Natural killer cell treated with Interleukin-12 subunit alpha and Interleukin-12 subunit beta and Interleukin-15 and Interleukin-18, amount 100 ng/mL, for 72 hours (primary cell): ENCODE measurements at regions not wholly inside any gene's neighbourhood (a gene's known extent, or its start where the extent isn't known, plus 50 kb on each side); places are given as distances from the start of the nearest gene placed in this dataset.

Experiments
- ATAC-seq, 2 donors: fragments of 150-1000 bp; cut with Tn5 transposase in 1 of 2; sonication (Bioruptor Pico), chemical (Tn5 transposase) in 1 of 2; 2 replicates each; pipeline ENCODE4 v1.10.0; 2021
- DNase-seq: peaks from one replicate; pipeline ENCODE4 v3.0.0; 2022; ENCODE audit warnings: low spot score
- H3K27ac Mint-ChIP-seq, 2 donors: 1 replicate in 1 of 2; 2 replicates in 1 of 2; pipeline ENCODE4 v1.8.0; 2022; ENCODE audit warnings: mixed read lengths in 2 of 2, mild to moderate bottlenecking in 1 of 2, moderate library complexity in 1 of 2
- H3K27me3 Mint-ChIP-seq, 2 donors: 1 replicate in 1 of 2; 2 replicates in 1 of 2; pipeline ENCODE4 v1.8.0; 2022; ENCODE audit warnings: mixed read lengths in 2 of 2
- H3K36me3 Mint-ChIP-seq: one replicate; pipeline ENCODE4 v1.8.0; 2022; ENCODE audit warnings: mixed read lengths
- H3K4me1 Mint-ChIP-seq, 2 donors: 1 replicate in 1 of 2; 2 replicates in 1 of 2; pipeline ENCODE4 v1.8.0; 2022; ENCODE audit warnings: low read depth in 2 of 2, mixed read lengths in 2 of 2, mild to moderate bottlenecking in 1 of 2
- H3K4me3 Mint-ChIP-seq: one replicate; pipeline ENCODE4 v1.8.0; 2022; ENCODE audit warnings: mixed read lengths
- H3K9me3 Mint-ChIP-seq: 2 replicates; pipeline ENCODE4 v1.8.0; 2022; ENCODE audit warnings: mixed read lengths

- Mint-ChIP-seq H3K9me3 (no peaks in the 10 kb centered on the region), H3K27ac (no peak overlapping the region), H3K27me3 (no peaks in the 10 kb centered on the region), H3K36me3 (peaks cover 5% of the 10 kb centered on the region), H3K4me1 (no peaks in the 10 kb centered on the region), H3K4me3 (no peak overlapping the region)
- DNase-seq (no peak), ATAC-seq (no peak)
Observed at GRCh38 chr4:96016634-96017299, 176.9 kb downstream of the PDHA2 start.

GRCh38 chr4:96025011-96025410 lies 185.1 kb downstream of the PDHA2 start:
- H3K27me3 Mint-ChIP-seq = no peaks in the 10 kb centered on the region
- peaks cover 4% of the 10 kb centered on the region for H3K9me3 Mint-ChIP-seq
- ATAC-seq (no peak), DNase-seq (no peak)
- peaks cover under 1% of the 10 kb centered on the region for H3K36me3 Mint-ChIP-seq
- H3K4me3 Mint-ChIP-seq = no peak overlapping the region
- H3K4me1 Mint-ChIP-seq = no peaks in the 10 kb centered on the region
- H3K27ac Mint-ChIP-seq = no peak overlapping the region

GRCh38 chr4:96035727-96036126 lies 195.8 kb downstream of the PDHA2 start:
- Mint-ChIP-seq H3K27ac (no peak overlapping the region), H3K27me3 (no peaks in the 10 kb centered on the region), H3K4me3 (no peak overlapping the region), H3K4me1 (no peaks in the 10 kb centered on the region), H3K9me3 (peaks cover 3% of the 10 kb centered on the region), H3K36me3 (no peaks in the 10 kb centered on the region)
- ATAC-seq (no peak), DNase-seq (no peak)

DNA sequence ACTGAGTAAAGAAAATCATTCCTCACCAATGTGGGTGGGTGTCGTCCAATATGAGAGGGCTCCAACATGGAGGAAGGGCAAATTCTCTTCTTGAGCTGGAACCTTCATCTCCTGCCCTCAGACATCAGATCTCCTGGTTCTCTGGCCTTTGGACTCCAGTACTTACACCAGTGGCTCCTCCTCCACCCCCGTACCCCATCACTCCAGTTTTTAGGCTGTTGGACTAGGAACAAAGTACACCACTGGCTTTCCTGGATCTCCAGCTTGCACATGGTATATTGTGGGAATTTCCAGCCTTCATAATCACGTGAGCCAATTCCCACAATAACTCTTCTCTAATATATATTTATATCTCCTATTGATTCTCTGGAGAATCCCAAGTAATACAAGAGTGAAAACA lies 196.9 kb downstream of the PDHA2 start:
- Mint-ChIP-seq H3K4me3 (no peak overlapping the region), H3K27me3 (no peaks in the 10 kb centered on the region), H3K27ac (no peak overlapping the region), H3K36me3 (no peaks in the 10 kb centered on the region), H3K9me3 (peaks cover 3% of the 10 kb centered on the region), H3K4me1 (no peaks in the 10 kb centered on the region)
- ATAC-seq (no peak), DNase-seq (no peak)

DNA sequence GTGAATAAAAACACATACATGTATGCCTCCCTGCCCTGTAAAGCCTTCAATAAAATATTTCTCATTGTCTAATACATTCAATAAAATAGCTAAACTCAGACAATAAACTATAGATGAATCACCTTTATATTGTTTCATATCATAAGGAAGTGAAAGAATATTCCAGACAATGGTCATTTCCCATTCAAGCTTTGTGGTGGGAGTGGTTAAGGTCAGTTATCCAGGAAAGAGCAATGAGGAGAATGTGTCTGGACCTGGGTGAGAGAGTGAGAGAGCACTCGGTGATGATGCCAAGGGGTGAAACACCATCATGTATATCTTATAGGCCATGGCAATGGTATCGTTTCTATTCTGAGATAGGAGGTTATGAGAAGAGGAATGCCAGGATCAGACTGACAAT lies 197.8 kb downstream of the PDHA2 start:
- ATAC-seq (no peak), DNase-seq (no peak)
- H3K4me1 Mint-ChIP-seq = no peaks in the 10 kb centered on the region
- no peak overlapping the region for H3K27ac Mint-ChIP-seq
- H3K9me3 Mint-ChIP-seq = peaks cover 3% of the 10 kb centered on the region
- H3K4me3 Mint-ChIP-seq = no peak overlapping the region
- no peaks in the 10 kb centered on the region for H3K36me3 Mint-ChIP-seq
- no peaks in the 10 kb centered on the region for H3K27me3 Mint-ChIP-seq

GRCh38 chr4:96039217-96039616 lies 199.3 kb downstream of the PDHA2 start:
- Mint-ChIP-seq H3K4me3 (no peak overlapping the region), H3K27me3 (no peaks in the 10 kb centered on the region), H3K27ac (no peak overlapping the region), H3K9me3 (peaks cover 7% of the 10 kb centered on the region), H3K36me3 (no peaks in the 10 kb centered on the region), H3K4me1 (no peaks in the 10 kb centered on the region)
- DNase-seq (no peak), ATAC-seq (no peak)

DNA sequence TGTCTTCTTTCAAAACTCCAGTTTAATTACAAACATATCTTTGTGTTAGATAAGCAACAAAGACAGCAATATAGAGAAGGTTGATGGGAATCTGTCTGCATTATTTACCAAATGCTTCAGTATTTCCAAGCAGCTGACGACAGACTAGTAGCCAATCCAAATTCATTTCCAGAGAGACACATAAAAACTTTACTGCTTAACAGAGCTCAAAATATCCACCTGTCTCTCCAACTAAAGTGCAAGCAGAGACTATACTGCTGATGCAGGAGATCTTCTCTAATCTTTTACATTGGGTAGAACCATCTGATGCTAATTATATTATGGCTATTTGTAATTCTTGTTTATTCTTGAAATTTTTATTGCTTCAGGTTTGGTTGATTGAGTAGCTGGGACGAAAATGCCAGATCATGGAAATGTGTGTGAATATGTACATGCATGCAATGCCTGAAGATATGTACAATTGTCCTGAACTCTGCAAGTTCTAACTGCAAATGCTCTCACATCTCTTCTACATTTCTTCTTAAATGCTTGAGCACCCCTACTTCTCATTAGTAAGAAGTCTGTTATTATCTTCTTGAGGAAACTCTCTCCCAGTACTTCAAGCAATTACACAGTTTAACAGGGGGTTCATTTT lies 200.0 kb downstream of the PDHA2 start:
- DNase-seq = no peak
- no peaks in the 10 kb centered on the region for H3K27me3 Mint-ChIP-seq
- no peak overlapping the region for H3K27ac Mint-ChIP-seq
- ATAC-seq = no peak
- no peaks in the 10 kb centered on the region for H3K36me3 Mint-ChIP-seq
- peaks cover 6% of the 10 kb centered on the region for H3K9me3 Mint-ChIP-seq
- H3K4me3 Mint-ChIP-seq = no peak overlapping the region
- no peaks in the 10 kb centered on the region for H3K4me1 Mint-ChIP-seq

- no peak for ATAC-seq
- Mint-ChIP-seq H3K4me1 (no peaks in the 10 kb centered on the region), H3K9me3 (peaks cover 8% of the 10 kb centered on the region), H3K4me3 (no peak overlapping the region), H3K27me3 (no peaks in the 10 kb centered on the region), H3K27ac (no peak overlapping the region), H3K36me3 (no peaks in the 10 kb centered on the region)
- DNase-seq = no peak
Observed at GRCh38 chr4:96044971-96045370, 205.1 kb downstream of the PDHA2 start.

DNA sequence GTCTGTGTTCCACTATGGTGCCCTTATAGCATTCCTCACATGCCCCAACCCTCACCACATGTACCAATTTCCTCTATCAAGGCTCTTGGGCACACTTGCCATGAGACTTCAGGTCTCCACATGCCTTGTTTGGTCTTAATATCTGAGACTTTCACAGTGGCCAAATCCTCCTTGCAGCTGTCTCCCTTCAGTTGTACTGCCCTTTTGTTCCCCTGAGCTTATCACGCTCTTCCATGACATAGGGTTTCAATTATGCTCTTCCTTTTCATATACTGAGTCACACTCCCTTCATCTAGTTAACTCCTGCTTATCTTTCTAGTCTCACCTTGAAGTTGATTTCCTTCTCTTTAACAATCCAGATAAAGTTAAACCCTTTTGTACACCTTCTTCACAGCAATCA lies 212.9 kb downstream of the PDHA2 start:
- no peaks in the 10 kb centered on the region for H3K4me1 Mint-ChIP-seq
- H3K4me3 Mint-ChIP-seq = no peak overlapping the region

DNA sequence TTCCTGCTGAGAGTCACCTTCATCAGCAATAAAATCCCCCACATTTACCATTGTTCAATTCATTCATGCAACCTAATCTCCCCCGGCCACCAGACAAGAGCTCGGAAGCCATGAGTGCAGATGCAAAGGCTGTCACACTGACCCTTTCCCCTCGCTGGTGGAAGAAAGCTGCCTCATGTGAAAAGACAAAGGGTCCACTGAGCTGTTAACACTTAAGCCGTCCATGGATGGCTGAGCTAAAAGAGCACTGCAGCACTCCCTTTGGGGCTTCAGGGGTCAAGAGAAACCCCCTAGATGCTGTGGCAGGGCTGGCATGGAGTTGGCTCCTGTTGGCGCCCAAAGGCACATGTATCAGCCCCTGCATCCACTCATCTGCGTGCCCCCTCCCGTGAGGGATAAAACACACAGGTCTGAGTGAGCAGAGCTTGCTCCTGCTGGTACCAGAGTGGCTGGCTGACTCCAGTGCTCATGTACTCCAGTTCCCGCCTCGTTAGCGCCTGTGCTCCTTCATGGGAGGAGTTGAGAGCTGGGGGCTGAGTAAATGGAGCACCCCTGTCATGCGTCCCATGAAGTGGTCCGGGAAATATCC lies 216.5 kb downstream of the PDHA2 start:
- Mint-ChIP-seq H3K27ac (no peak overlapping the region), H3K36me3 (no peaks in the 10 kb centered on the region), H3K4me1 (no peaks in the 10 kb centered on the region), H3K27me3 (no peaks in the 10 kb centered on the region), H3K9me3 (peaks cover 9% of the 10 kb centered on the region), H3K4me3 (no peak overlapping the region)
- no peak for ATAC-seq
- DNase-seq = no peak

More for the DNA sequence above, 212.9 kb downstream of the PDHA2 start:
- ATAC-seq (no peak), DNase-seq (no peak)
- Mint-ChIP-seq H3K36me3 (no peaks in the 10 kb centered on the region), H3K9me3 (peaks cover 13% of the 10 kb centered on the region), H3K27me3 (no peaks in the 10 kb centered on the region), H3K27ac (no peak overlapping the region)

DNA sequence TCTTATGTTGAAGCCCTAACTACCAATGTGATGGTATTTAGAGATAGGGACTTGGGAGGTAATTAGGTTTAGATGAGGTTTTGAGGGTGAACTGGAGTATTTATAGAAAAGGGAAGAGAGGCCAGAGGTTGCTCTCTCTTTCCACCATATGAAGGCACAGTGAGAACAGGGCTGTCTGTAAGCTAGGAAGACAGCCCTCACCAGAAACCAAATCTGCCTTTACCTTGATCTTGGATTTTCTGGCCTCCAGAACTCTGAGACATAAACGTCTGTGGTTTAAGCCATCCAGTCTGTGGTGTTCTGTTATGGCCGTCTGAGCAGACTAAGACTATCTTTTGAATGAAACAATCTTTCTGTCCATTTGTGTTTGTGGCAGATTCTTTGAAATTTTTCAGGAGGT lies 223.7 kb downstream of the PDHA2 start:
- DNase-seq (no peak), ATAC-seq (no peak)
- Mint-ChIP-seq H3K4me1 (no peaks in the 10 kb centered on the region), H3K27me3 (no peaks in the 10 kb centered on the region), H3K36me3 (no peaks in the 10 kb centered on the region), H3K4me3 (no peak overlapping the region), H3K27ac (no peak overlapping the region), H3K9me3 (peaks cover 3% of the 10 kb centered on the region)

DNA sequence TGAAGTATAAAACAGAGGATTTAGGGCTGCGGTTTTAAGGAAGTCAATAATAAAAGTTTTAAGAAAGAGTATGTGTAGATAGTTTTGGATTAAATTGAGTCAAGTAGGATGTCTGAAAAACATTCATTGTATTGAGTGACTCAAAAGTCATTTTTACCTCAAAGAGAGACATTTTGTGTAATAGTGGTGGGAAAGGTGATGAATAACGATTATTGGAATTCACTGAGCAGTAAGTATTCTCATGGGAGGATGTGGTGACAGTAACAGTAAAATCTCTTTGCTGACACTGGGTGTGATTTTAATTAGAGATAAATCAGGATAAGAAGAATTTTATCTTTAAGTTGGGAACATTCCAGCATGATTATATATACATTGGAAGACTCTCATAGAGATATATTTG lies 233.6 kb downstream of the PDHA2 start:
- Mint-ChIP-seq H3K36me3 (peaks cover 5% of the 10 kb centered on the region), H3K4me3 (no peak overlapping the region), H3K4me1 (no peaks in the 10 kb centered on the region), H3K27me3 (no peaks in the 10 kb centered on the region), H3K27ac (no peak overlapping the region), H3K9me3 (peaks cover 10% of the 10 kb centered on the region)
- DNase-seq (no peak), ATAC-seq (no peak)

DNA sequence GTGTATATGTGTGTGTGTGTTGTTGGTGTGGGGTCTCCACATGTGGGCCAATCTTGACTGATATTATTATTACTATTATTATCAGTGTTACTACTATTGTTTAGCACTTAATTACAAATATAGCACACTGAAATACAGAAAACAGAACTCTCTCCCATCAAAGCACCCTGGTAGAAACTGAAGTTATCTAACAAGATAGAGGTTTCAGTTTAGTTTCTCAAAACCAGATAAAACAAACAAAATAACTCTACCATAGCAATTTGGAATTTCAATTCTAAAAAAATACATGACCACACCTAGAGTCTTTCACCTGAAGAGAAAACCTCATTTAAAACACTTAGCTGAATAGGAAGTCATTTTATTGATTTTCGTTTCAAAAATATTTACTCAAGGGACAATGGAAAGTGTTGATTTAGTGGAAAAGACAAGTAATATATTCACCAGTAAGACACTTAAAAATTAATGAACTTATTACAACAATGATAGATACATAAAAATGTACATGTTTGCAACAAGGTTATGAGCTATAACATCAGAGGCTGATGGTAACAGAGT lies 252.3 kb downstream of the PDHA2 start:
- Mint-ChIP-seq H3K36me3 (no peaks in the 10 kb centered on the region), H3K27me3 (no peaks in the 10 kb centered on the region), H3K4me1 (no peaks in the 10 kb centered on the region), H3K4me3 (no peak overlapping the region), H3K27ac (no peak overlapping the region), H3K9me3 (peaks cover 2% of the 10 kb centered on the region)
- DNase-seq (no peak), ATAC-seq (no peak)

DNA sequence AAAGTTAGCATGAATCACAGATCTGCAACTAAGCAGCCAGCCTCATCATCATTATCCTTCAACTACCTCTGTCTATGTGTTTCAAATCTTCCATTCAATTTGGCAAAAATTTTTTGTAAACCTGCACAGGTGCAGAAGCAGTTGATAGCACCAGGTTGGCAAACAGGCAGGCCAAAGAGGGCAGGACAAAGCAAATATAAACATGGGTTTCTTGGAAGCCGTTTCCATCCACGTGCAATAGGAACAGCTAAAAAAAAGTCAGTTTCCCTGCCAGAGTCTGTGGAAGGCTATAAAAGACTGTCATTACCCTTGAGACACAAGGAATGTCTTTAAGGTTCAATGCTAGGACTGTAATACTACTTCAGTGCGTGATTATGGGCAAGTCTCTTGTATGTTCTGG lies 253.2 kb downstream of the PDHA2 start:
- Mint-ChIP-seq H3K27me3 (no peaks in the 10 kb centered on the region), H3K9me3 (peaks cover 2% of the 10 kb centered on the region), H3K4me1 (no peaks in the 10 kb centered on the region), H3K36me3 (no peaks in the 10 kb centered on the region), H3K4me3 (no peak overlapping the region), H3K27ac (no peak overlapping the region)
- DNase-seq (no peak), ATAC-seq (no peak)
